ENCODE measurements at regions not wholly inside any gene's neighbourhood (a gene's known extent, or its start where the extent isn't known, plus 50 kb on each side); places are given as distances from the start of the nearest gene placed in this dataset.

DNA sequence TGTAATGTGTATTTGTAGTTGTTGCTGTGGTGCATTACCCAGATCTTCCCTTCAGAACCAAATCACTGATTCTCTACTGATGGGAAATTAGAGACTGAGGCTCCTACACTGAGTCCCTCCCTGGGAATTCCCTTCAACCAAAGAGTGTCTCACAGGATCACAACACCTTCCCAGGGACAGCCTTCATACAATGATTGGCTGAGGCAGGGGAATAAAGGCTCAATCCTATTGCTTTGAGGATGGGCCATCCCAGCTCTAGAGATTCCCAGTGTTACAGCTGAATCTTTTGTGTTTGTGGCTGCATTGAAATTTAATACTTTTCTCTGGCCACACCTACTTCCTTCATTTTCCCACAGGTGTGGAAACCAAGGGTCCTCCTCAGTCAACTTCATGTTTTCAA, 96.4 kb upstream of the ELL2 start:
- no peak for DNase-seq

DNA sequence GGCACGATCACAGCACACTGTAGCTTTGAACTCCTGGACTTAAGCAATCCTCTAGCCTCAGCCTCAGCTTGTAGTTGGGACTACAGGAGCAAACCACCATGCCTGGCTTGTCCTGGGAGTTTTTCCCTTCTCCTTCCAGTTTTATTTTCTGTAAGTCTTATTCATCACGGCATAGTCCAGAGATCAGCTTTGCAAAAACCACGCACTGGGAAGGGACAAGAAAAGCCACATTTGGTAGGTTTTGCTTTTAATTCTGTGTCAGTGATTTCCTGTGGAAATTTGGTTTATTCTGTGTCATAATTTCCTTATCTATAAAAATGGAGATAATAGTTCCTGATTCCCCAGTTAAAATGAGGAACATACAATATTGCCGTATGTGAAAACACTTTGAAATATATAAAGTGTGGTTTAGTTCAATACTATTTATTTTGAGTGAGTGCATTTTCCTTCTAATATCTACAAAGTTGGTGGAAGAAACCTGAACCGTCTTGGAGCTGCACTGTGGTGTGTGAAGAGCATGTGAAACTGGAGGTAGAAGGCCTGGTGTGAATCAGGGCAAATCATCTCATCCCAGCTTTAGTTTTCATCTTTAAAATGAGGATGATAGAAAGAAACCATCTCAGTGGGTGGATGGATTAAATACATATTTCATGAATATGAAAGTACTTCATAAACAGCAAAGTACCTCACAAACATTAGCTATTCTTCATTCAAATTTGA, 92.8 kb upstream of the ELL2 start:
- DNase-seq: no peak

DNA sequence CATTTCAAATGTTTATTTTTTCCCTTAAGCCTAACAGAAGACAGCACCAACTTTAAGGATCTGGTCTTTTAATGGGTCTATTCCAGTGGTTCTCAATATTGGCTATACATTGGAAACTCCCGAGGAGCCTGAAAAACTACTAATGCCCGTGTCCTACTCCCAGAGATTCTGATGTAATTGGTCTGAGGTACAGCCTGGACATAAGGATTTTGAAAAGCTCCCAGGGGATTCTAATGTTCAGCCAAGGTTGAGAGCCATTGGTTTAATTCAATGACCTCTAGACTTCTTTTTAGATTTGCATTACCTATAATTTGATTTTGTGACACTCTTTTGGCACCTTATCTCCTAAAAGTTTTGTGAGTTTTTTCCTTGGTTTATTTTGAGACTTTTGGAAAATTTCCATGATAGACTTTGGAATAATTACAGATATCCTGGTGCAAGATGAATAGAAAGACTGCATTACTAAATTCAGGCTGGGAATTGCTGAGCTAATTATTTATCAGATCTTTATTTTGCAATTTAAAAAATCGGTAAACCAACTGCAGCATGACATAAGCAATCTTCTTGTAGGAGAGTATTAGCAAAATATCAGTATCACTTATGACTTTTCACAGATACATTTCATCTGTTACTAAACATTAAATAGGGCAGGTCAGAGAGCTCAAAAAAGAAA, 91.5 kb upstream of the ELL2 start:
- DNase-seq: no peak

DNA sequence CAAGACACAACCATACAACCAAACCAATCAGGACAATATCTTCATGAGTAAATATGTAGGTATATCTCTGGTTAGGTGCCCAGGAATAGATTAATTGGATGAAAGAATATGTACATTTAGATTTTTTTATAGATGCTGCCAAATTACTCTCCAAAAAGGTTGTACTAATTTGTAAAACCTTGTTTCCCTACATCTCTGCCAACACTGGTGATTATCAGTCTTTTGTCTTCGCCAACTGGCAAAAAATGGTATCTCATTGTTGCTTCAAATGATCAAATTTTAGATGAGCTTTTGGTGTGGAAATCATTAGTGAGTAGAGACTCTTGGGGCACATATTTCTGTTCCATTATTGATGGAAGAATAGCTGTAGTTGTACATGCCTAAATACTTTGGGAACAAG, 90.7 kb upstream of the ELL2 start:
- no peak for DNase-seq

DNA sequence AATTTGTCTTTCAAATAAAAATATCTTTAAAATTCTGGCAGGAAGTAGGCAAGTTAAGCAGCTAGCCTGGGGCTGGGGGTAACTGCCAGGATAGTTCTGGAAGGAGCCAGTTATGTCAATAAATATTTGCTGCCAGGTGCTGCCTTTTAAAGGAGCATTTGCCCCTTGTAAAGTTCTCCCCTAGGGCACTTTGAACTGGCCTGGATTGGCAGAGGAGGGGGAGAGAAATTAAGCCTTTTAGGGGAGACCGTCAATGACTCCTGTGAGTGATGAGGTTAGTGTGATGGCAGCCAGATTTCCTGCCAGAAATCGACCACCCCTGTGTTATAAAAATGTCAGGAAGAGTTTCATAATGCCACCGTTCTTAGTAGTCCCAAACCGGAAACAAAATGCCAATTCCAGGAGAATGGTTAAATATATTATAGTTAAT, 89.8 kb upstream of the ELL2 start:
- DNase-seq: no peak

DNA sequence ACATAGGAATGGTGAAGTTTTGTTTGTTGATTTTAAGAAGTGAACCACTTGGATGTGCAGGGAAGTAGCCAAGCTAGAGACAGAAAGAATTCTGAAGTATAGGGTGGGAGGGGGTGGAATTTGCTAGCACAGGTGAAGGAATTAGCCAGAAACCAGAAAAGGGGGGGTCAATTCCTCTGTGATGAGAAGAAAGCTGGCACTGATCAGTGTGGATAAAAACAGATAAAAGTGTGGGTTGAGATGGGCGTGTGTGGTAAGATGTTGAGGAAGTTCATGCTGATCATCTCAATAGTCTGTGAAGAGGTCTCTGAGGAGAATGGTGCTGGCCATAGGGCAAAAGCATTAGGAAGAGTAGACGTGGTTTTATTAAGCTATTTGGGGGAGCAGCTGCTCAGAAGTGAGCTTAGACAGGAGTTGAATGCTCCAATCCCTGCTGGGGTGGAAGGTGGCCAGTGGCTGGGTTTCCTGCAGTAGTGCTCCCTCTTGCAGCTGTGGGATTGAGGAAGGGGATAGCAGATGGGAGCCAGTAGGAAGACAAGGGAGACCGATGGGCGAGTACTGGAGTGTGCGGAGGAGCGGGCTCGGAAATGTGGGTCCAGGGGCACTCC, 88.7 kb upstream of the ELL2 start:
- DNase-seq: no peak

DNA sequence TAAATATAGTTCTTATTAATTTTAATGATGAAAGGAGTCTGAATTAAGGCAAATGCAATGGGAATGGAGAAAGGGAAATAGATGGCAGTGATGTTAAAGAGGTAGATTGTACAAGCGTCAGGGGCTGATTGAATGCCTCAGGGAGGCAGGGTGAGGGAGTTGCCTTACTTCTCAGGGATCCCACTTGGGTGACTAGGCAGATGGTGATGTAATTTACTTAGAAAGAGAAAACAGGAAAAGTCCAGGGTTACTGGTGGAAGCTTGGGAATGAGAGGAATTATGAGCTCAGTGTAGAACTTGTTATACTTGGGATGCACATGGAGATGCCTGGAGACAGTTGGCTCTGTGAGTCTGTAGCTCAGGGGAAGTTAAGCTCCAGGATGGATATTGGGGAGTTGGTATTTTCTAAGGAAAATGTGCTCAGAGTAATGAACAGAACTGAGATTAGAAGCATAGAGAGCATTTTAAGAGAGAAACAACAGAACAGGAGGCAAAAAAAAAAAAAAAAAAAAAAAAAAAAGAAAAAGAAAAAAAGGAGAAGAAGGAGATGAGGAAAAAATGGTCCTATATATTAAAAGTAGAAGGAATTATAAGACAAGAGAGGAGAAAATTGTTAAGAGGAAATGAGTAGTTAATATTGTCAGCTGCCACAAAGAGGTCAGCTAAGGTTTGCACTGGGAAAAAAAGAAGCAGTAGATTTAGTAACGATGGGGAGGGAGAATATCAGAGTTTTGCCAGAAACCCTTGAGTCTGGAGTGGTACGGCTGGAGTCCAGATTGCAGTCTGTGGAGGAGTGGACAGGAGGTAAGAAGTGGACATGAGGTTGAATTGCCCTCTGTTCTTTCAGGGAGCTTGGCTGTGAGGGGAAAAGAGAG, 88.0 kb upstream of the ELL2 start:
- DNase-seq: no peak

DNA sequence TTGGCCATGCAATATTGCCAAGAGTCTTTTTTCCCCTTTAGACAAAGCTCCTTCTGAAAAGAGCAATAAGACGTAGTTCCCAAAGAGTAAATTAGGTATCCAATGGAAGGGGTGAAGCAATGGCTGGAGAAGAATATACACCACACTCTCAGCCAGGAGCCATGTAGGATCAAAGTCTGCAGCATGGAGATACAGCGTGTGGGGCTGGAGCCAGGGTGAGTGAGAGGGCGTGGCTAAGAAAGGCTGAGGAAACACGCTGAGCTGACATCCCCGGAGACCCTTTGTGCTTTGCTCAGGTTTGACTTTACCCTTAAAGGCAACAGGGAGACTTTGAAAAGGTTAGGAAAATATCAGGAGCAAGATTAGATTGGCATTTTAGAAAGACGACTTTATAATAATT, 87.1 kb upstream of the ELL2 start:
- no peak for DNase-seq

DNA sequence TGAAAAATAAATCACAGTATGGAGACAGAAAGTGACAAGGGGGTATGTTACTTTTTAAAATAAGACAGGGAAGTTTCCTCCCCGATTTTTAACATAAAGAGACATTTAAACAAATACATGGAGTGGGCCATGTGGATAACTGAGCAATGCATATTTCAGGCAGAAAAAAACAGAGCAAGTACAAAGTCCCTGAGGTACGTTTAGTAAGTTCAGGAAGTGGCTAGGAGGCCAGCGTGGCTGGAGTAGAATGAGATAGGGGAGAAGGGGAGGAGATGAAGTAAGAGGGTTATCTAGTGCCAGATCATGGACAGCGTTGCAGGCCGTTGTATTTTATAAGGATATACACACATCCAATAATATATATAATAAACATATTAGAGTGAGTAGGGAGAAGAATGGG, 84.2 kb upstream of the ELL2 start:
- no peak for DNase-seq

DNA sequence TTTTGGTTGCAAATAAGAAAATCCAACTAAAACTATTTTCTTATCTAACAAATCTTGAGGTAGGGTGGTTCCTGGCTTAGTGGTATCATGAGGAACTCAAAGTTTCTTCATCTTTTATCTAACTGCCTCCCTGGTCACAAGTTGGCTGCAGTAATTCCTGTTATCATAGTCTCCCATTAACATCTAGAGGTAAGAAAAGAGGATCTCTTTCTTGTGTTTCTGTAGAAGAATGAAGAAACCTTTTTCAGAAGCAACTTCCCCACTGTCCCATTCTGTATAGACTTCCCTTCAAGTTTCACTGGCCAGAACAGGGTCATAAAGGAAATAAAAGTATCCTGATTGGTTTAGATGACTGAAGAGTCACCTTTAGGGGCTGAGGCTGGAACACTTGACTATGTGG, 81.8 kb upstream of the ELL2 start:
- DNase-seq: no peak

DNA sequence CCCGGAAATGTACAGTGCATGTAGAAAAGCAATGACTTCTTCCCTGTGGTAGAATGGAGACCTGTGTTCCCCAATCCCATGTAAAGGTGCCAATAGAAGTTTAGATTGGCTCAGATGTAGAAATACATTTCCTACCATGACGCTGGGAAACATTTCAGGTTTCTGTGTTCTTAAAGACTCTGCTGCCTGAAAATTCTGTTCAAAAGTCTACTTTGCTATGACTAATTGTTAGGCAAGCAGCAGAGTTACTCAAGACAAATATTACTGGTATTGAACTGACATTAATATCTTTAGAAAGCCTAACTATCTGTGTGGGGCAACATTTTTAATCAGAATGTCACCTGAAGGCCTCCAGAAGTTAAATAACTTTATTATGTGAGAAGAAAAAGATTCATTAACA, 75.5 kb upstream of the ELL2 start:
- DNase-seq: no peak

DNA sequence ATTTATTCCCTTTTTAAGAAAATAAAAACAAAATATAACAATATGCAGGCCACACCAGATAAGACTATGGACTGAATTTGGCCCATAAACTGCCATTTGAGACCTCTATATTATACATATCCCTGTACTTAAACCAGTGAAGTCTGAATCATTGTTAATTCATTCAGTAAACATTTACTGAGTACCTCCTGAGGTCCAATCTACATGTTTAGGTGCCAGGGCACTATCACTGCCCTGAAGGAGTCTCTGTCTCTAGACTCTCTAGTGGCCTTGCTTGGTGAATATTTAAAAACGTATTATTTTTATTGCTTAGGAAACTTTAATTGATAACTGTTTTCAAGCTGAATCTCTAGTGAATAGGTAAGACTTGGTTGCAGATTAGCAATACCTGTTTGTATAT, 74.7 kb upstream of the ELL2 start:
- DNase-seq: no peak

DNA sequence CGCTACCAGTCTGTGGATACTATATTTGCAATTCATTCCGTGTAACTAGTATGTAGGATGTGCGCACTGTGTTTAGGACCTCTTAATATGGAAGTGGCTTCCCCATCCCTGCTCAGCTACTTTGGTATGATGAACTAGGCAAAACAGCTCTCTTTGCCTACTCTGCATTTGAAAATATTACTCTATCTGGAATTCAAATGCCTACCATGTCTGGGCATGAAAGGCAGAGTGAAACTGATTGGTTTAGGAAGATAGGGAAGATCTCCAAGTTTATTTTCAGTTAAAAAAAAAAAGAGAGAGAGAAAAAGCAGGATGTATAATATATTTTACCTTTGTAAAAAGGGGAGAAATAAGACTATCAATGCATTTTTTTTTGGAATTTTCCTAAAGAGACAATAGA, 74.1 kb upstream of the ELL2 start:
- DNase-seq: no peak

DNA sequence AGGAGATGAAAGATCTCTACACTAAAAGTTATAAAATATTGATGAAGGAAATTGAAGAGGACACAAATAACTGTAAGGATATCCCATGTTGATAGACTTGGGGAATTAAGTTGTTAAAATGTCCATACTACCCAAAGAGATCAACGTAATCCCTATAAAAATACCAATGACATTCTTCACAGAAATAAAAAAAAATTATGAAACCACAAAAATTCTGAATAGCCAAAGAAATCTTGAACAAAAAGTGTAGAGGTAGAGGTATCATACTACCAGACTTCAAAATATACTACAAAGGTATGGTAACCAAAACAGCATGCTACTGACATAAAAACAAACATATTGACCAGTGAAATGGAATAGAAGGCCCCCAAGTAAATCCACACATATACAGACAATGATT, 71.5 kb upstream of the ELL2 start:
- DNase-seq: no peak

DNA sequence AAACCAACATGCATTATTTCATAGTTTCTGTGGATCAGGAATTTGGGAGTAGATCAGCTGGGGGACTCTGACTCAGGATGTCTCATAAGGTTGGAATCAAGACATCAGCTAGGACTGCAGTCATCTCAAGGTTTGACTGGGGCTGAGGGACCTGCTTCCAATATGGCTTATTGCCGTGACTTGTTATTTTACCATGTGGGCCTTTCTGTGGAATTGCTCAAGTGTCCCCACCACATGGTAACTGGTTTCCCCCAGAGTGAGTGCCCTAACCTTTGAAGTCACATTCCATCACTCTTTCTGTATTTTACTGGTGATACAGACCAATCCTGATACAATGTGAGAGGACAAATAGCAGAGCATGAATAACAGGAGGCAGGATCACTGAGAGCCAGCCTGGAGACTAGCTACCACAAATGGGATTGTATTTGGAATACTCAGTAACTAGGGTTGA, 70.2 kb upstream of the ELL2 start:
- DNase-seq: no peak

DNA sequence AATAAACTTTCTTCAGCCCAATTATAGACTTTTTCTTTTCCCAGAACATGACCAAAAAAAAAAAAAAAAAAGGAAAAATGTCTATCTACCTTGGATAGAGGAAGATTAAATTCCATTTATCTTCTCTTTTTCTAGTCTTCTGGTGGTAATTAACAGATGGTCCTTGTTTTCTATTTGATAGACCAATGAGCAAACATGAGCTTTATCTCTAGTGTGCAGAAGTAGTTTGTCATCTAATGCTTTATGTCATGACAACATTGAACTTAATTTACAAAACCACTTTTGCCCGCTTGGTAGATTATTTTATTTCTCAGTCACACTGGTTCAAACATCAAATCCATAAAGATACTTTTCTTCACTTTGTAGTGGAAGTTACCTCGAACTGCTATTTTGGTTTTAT, 69.5 kb upstream of the ELL2 start:
- DNase-seq: no peak

DNA sequence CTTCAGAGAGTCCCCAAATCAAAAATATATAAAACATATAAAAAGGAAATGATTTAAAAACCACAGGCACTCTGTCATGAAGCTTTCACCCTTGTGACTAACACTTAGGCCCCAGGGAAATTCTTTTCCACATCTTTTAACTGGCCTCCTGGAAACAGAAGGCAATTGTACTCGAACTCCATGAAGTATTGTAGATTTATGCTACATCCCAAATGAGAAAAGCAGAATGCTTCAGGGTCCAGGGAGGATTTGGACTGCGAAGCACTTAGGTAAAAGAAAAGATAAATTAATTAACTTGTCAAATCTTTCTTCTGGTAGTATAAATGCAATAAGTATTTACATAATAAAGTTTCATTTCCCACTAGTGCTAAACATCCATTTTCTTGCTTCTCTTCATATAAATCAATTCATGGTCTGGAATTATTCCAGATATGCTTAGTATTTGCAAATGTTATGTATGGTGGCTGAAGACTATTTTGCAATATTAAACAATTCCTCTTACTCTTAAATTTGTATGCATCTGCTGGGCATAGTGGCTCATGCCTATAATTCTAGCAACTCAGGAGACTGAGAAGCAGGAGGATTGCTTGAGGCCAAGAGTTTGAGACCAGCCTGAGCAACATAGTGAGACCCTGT, 64.9 kb upstream of the ELL2 start:
- DNase-seq: no peak

DNA sequence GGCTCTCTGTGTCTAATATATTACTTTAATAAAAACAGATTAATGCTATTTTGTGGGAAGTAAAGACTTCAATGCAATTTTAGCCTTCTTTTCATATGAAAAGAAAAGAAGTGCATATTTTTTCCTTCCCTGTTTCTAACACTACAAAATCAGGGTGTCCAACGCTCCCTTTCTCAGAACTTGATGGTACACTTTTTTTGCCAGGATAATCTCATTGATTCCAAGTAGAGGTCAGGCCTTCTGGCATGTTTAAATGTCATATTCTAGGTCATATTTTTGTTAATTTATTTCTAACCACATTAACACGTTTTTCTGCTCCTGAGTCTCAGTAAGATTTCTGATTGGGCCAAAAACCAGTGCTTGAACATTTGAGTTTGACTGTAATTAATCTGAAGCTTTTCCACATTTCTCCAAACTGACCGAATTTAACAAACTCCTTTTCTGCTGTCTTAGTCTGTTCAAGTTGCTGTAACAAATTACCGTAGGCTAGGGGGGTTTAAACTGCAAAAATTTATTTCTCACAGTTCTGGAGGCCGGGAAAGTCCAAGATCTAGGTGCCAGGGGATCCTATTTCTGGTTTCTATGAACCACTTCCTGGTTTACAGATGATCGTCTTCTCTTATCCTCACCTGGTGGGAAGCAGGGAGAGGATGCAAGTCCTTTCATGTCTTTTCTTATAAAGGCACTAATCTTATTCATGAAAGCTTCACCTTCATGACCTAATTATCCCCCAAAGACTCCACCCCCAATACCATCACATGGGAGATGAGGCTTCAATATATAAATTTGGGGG, 63.2 kb upstream of the ELL2 start:
- no peak for DNase-seq

DNA sequence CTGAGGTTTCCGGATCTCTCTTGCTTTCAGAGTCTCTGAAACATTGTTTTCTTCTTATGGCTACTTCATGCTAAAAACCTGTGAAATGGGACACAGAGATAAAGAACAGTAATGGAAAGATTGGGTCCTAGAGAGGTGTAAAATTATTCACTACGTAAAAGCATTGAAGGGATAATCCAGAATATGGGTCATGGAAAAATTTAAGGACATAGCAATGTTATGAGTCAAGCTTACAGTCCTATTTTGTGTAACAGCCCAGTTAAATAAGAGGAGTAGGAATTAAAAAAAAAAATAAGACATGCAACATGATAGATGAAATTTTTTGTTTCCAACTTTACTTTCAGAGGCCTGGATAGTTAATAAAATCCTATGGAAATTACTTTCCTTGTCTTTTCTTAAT, 61.9 kb upstream of the ELL2 start:
- DNase-seq: no peak

DNA sequence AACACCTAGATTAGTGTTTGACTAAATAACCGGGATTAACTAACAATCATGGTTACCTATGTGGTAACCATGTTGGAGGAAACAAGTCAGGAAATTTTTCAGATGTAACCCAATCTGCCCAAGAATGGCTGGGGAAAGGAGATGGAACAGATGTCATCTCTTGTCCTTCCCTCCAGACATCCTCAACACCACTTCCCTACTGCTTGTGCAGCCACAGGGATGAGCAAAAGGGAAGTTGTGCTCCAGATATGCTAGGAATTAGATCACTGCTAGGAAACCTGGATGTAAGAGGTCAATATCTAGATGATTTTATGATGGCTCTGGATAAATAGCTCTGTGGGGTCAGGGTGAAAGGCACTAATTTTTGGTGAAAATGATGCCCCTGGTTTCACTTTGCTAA, 61.3 kb upstream of the ELL2 start:
- no peak for DNase-seq

DNA sequence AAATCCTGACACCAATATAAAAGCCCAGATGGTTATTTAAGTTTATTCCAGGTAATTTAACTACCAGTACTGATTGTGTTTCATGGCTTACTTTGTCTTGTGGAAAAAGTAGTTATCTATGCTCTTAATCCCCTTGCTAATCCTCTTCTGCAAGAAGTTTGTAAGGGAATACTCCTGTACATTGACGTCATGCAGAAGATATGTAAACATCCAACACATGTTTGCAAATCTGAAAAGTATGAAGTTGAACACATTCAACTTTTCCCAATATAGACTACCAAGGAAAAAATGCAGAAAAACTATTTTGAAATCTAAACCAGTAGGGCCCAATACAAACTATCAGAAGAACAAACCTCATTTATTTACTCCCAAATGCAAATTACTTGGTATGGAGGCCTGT, 56.3 kb upstream of the ELL2 start:
- DNase-seq: no peak

DNA sequence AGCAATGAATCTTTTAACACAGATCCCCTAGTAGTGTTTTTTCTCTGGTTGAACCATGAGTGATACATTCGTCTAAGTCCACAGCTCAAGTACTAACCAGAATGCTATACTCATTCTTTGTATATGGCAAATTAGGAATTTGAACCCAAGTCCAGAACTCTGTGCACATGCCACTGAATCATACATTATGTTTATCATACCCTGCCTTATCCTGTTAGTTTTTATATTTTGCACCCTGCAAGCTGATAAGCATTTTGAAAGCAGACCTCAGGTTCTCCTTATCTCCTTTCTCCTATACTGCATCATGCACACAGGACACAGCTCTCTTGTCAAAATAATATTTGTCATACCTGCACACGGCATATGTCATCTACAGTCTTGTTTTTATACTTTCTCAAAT, 54.6 kb upstream of the ELL2 start:
- no peak for DNase-seq
